HG02973 (cell line): ENCODE measurements at regions not wholly inside any gene's neighbourhood (a gene's known extent, or its start where the extent isn't known, plus 50 kb on each side); places are given as distances from the start of the nearest gene placed in this dataset.
"Not testable (repeated sequence)": the region's sequence is repeated elsewhere in the genome, so short reads cannot be mapped to it uniquely, and the experiment has no call there.

Experiments used
- ATAC-seq: cut with Tn5 transposase; IDR thresholded peaks from one replicate; pipeline ENCODE4 v1.9.1; 2021; ENCODE audit warnings: moderate library complexity; ENCODE audit not compliant: unreplicated experiment

DNA sequence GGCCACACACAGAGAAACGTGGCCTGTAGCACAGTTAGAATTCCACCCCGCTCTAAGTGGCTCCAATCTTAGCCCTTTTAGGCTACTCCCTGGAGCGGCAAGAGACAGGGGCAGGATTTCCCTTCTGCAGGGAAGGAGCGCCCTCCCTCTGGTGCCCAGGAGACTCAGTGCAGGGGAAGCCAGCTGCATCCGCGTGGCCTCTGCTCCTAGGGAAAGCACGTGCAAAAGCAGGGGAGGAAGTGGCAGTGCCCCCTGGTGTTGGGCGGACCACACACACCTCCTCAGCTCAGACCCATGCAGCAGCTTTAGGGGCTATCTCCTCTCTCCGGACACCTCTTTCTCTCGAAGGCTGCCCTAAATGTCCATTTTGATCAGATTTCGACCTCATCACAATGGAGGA lies 50.0 kb downstream of the SPRING1 start:
- peak; percentile 79 for ATAC-seq

DNA sequence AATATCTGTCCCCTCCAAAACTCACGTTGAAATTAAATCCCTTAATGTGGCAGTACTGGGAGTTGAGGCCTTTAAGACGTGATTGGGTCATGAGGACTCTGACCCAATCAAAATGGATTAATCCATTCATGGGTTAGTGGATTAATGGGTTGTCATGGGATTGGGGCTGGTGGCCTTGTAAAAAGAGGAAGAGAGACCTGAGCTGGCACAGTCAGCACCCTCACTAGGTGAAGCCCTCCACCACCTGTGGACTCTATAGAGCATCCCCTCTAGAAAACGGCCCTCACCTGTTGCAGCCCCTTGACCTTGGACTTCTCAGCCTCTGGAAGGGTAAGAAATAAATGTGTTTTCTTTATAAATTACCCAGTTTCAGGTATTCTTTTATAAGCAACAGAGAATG lies 53.0 kb downstream of the SPRING1 start:
- no peak for ATAC-seq

DNA sequence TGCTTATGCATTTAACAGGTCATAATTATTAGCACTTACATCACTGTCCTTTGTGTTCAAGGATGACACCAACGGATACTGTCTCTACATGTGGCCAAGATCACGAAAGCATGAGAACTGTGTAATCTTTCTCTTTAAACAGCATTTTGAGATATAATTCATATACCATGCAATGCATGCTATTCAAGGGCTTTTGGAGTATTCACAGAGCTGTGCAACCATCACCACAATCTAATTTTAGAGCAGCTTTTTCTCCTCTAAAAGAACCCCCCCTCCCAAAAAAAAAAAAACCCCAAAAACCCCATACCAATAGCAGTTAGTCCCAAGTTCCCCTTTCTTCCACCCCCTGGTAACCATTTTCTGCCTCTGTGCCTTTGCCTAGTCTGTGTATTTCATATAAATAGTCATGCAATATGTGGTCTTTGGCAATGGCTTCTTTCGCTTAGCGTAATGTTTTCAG lies 60.6 kb downstream of the SPRING1 start:
- ATAC-seq: no peak

DNA sequence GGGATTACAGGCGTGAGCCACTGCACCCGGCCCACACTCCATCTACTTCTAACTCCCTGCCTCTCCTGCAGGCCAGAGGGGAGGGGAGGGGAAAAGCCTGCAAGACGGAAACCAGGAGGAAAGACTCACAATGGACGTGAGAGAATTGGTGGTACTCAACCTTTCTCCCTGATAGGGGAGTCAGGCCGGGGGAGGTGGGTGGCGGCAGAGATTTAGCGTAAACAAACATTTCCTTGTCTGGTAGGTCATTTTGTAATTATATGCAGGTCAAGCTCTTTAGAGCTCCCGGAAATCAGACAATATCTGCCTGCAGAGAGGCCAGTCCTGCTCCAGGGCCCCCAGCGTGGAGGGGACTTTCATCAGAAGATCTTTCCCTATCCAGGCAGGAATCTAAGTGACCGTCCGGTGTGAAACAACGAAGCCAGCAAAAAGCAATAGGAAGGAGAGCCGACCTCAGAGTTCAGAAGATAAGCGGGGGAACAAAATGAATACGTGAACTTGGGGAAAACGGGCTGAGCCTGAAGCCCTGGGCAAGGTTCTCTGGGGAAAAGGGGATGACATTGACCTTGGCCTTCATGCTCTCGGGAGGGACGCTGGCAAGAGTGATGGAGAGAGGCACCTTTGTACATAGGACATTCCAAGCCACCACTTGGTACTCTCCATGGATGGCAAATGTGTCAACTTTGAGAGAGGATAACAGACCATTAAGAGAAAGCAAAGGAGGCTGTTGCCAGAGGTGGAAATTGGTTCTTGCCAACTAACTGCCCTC lies 62.3 kb downstream of the SPRING1 start:
- ATAC-seq: no peak

DNA sequence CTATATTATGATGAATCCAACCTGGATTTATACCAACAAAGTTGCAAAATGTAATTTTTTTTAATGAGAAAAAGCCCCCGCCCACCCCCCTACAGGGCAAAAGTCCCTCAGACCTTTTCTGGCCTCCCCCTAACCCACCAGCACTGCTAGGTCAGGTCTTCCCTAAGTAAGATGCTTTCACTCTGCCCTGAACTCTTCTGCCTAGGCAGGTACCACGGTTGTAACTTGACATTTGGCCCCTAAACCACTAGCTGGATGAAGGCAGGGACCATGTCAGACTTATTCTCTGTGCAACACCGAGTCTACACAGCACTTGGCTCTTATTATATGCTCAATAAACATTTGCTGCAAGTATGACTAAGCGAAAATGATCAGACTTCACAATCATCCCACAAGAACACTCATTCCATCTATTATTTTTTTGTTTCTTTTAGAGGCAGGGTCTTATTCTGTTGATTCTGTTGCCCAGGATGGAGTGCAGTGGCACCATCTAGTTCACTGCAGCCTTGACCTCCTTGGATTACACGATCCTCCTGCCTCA lies 63.2 kb downstream of the SPRING1 start:
- no peak for ATAC-seq

DNA sequence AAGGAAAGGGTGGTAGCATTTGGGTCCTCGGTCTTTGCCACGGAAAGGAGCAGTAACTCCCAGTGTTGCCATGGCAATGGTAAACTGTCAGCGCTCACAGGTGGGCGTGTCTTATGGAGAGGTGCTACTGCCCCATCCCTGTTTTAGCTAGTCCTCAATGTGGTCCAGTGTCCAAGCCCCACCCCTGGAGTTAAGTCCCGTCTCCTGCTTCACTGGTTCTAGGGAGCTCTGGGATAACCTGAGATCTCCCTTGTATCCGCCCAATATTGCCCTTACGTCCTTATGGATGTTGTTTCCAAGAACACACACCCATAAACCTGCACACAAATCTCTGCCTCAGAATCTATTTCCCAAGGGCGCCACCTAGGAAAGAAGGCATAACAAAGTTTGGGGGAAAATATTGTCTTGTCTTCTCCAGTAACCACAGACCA lies 64.2 kb downstream of the SPRING1 start:
- ATAC-seq: peak; percentile 13

DNA sequence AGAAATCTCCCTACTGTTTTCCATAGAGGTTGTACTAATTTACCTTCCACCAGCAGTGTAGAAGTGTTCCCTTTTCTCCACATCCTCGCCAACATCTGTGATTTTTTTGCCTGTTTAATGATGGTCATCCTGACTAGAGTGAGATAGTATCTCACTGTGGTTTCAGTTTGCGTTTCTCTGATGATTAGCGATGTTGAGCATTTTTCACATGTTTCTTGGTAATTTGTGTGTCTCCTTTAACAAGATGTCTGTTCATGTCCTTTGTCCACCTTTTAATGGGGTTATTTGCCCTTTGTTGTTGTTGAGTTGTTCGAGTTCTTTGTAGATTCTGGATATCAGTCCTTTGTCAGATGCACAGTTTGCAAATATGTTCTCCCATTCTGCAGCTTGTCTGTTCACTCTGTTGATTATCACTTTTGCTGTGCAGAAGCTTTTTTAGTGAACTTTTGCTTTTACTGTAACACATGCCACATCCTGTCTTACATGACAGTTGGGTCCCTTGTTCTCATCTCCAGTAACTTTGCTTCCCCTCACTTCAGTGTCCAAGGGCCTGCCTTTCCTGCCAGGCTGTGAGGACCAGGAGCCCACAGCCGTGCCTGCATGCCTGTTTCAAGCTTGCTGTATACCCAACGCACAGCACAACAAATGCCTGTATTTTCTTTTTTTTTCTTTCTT lies 64.9 kb downstream of the SPRING1 start:
- peak; percentile 77 for ATAC-seq

DNA sequence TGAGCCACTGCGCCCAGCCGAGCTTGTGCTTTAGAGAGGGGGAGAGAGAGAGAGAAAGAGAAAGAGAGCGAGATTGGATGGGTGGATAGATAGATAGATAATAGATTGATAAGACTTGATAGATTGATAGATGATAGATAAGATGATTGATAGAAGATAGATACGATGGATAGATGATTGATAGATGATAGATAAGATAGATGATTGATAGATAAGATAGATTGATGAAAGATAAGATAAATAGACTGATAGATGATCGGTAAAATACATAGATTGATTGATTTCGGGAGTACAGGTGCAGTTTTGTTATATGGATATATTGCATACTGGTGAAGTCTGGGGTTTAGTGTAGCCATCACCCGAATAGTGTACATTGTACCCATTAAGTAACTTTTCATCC lies 65.9 kb downstream of the SPRING1 start:
- ATAC-seq: no peak

DNA sequence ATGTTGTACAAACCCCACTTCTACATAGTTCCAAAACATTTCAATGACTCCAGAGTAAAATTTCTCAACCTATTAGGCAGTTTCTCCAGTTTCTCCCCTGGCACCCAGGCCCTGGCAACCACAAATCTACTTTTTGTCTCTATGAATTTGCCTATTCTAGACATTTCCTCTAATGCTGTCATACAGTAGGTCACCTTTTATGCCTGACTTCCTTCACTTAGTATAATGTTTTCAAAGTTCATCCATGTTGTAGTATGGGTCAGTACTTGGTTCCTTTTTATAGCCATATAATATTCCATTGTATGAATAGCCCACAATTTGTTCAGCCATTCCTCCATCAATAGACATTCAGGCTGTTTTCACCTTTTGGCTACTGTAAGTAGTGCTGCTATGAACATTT lies 67.0 kb downstream of the SPRING1 start:
- no peak for ATAC-seq

DNA sequence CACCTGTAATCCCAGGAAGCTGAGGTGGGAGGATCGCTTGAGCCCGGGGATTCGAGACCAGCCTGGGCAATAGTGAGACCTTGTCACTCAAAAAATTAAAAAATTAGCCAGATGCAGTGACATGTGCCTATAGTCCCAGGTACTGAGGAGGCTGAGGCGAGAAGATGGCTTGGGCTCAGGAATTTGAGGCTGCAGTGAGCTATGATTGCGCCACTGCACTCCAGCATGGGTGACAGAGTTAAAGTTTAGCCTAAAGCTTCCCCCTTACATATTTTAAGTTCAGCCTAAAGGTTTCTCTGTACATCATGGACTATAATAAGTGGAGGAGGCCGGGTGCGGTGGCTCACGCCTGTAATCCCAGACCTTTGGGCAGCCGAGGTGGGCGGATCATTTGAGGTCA lies 70.1 kb downstream of the SPRING1 start:
- no peak for ATAC-seq

DNA sequence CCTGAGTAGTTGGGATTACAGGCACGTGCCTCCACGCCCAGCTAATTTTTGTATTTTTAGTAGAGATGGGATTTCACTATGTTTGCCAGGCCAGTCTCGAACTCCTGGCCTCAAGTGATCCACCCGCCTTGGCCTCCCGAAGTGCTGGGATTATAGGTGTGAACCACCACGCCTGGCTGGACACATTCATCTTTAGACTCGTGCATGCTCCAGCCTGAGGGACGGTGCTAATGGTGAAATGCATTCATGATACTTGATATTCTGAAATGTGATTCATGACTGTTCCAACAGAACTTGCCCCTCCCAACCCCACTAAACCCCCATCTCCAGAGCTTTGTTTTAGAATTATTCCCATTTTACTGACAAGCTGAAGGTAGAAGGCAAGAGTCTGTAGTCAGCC lies 71.0 kb downstream of the SPRING1 start:
- ATAC-seq: not testable (repeated sequence)

DNA sequence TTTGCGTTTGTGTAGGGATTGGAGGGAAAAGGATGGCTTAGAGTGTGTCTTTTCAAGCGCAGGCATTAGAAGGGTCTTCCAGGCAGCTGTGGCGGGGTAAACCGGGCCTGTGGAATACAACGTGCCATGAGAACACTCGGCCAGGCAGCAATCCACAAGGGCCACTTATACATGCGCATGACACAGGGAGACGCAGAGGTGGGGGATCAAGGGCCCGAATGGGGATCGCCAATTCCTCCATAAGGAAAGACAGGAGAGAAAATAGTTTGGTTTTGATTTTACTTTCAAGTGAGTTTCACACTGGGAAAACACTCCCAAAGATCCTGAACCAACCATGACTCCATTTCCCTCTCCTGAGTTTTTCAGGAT lies 71.6 kb downstream of the SPRING1 start:
- ATAC-seq: no peak

DNA sequence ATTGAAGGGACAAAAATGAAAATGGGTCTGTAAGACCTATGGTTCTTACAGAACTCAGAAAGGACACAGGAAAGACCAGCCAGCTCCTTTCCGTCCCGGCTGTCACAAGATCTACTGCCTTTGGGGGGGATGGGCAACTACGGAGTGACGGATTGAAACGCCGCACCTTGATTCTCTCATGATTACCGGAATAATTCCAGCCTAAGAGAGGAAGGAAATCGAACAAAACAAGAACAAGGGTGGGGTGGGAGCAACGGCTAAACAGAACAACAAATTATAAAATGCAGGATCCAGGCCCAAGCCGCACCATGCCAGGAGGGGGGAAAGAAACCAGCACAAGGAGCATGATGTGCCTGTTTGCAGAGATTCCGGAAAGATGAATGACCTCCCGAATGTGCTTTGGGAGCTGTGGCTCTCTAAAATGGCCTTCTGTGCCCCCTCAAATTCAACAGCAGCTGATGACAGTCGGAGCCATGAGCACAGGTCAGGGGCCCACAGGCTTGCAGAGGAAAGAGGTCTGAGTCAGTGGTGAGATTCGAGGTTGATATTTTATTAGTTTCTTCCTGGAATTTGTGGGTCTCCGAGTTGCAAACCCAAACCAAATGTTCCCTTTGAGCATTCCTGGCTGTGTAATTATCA lies 72.1 kb downstream of the SPRING1 start:
- no peak for ATAC-seq

DNA sequence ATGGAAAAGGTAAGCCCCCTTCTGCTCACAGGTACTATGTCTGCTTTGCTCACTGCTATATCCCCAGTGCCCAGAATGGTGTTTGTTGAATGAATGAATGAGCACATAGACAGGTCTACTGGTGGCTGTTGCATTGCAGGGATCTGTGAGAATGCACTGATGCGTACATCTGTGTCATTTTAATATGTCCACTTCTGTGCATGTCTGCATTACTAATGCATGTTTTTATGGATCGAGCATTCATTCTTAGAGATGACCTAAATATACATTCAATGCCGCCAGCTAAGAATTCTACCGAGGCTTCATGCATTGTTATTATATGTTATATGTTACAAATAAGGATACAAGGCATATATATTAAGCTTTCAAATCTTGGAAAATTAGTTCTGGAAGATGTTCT lies 73.8 kb downstream of the SPRING1 start:
- ATAC-seq: no peak

DNA sequence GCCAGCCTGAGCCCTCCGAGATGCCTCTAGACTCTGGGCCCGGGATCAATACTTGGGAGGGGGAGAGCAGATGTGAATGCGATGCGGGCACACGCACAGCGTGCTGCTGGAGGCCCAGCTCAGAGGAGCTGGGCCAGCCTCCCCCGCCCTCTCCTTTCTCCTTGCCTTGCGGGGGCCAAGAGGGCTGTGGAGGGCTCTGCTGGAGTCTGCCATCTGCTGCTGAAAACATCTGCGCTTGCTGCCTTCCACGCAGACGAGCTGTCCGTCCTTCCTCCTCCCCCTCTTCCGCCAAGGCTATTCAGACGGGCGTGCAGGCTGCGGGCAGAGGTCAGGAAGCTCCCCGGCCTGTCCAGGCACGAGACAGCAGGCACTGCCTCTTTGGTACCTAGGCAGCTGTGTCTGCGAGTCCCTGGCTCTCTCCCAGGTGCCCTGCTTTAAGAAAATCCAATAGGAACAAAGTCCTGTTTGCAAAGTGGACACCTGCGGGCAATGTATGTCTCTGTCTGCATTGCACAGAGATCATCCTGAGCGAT lies 75.2 kb downstream of the SPRING1 start:
- ATAC-seq: no peak

DNA sequence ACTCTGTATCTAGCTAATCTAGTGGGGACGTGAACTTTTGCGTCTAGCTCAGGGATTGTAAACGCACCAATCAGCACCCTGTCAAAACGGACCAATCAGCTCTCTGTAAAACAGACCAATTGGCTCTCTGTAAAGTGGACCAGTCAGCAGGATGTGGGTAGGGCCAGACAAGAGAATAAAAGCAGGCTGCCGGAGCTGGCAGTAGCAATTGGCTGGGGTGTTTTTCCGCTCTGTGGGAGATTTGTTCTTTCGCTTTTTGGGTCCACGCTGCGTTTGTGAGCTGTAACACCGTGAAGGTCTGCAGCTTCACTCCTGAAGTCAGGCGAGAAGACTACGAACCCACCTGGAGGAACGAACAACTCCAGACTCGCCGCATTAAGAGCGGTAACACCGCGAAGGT lies 76.5 kb downstream of the SPRING1 start:
- ATAC-seq: no peak

DNA sequence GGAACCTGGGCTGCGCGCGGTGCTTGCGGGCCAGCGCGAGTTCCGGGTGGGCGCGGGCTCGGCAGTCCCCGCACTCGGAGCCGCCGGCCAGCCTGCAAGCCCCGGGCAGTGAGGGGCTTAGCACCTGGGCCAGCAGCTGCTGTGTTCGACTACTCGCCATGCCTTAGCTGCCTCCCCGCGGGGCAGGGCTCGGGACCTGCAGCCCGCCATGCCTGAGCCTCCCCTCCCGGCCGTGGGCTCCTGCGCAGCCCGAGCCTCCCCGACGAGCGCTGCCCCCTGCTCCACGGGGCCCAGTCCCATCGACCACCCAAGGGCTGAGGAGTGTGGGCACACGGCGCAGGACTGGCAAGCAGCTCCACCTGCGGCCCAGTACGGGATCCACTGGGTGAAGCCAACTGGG lies 77.1 kb downstream of the SPRING1 start:
- not testable (repeated sequence) for ATAC-seq

DNA sequence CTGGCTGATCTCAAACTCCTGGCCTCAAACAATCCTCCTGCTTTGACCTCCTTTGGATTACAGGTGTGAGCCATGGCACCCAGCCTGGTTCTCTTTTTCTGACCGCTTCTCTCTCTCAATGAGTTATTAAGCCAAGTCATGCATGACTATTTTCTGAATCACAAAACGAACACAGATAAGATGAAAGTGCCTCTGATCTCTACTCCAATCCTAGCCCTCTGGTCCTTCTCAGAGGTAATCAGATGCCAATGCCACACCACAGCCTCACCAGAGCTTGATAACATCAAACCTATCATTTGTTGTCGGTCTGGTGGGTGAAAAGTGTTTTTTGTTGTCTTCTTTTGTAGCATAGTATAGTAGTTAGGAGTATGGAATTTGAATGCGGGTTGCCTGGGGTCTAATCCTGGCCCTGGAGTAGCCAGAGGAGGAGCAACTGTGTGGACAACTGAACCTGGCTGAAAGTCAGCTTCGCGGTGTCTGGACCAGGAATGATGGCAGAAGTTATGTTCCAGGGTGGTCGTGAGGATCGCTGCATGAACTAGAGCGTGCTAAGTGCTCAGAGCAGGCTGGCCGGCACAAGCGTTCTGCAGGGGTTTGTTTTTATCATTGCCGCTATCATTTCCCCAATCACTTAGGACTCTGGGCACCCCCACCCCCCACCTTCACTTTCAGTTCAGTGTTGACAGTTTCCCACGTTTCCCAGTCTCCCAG lies 77.9 kb downstream of the SPRING1 start:
- no peak for ATAC-seq

DNA sequence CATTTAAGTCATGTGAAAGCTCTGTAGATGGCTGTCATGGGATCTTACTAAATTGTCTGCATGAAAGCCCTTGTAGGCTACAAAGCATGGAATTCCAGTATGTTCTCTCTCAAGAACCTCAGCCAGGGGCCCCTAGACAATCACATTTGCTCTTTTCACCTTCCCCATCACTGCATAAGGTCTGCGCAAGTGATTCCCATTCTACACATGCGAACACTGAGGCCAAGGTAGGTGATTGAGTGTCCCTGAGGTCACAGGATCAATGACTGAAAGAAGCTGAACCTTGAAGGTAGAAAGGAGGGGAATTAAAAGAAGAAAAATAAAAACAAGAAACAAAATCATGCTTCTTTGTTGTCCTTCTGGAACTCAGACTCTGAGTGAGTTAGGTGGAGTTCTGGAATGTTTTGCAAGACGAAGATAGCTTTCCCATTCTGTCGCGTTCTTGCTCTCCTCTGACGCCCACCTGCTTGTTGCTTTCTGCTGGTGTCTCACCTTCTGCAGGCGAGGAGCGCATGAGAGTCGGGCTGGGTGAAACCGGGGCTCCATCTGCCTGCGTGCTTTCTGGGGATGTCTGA lies 79.9 kb downstream of the SPRING1 start:
- ATAC-seq: no peak

DNA sequence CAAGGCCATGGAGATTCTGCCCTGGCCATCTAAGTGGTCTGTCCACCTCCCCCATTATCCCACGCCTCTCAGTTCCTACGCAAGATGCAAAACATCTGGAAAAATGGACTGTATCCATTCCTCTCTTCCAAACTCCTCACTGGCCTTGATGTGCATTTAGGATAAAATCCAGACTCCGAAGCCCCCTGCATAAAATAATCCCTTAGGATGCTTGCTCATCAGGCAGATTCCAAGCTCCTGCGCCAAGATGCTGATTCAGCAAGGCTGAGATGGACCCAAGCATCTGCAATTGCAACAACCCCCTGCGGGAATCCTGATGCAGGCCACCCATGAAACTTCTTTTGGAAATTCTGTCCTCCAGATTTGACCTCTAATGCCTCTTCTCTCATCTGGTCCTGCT lies 81.6 kb downstream of the SPRING1 start:
- ATAC-seq: no peak
